Ascending aorta (tissue), 2 donors: ENCODE measurements at regions not wholly inside any gene's neighbourhood (a gene's known extent, or its start where the extent isn't known, plus 50 kb on each side); places are given as distances from the start of the nearest gene placed in this dataset.
"Not testable (repeated sequence)": the region's sequence is repeated elsewhere in the genome, so short reads cannot be mapped to it uniquely, and the experiment has no call there.

ENCODE experiments used
- DNase-seq, 2 donors: peaks; one replicate each; pipeline ENCODE4 v3.0.0-alpha.2; 2019; ENCODE audit warnings: low spot score in 2 of 2
- H3K27ac ChIP-seq, 2 donors: fragments of 200-600 bp; sonication (generic); one replicate each; pipeline ENCODE4 v1.5.1; 2016 to 2017; ENCODE audit warnings: mild to moderate bottlenecking in 1 of 2
- H3K27me3 ChIP-seq: fragments of 200-600 bp; sonication (generic); one replicate; pipeline ENCODE4 v1.5.1; 2017
- H3K36me3 ChIP-seq, 2 donors: fragments of 200-600 bp; sonication (generic); one replicate each; pipeline ENCODE4 v1.5.1; 2016
- H3K4me1 ChIP-seq, 2 donors: fragments of 200-600 bp; sonication (generic); one replicate each; pipeline ENCODE4 v1.5.1; 2016 to 2017; ENCODE audit warnings: mild to moderate bottlenecking in 1 of 2
- H3K4me3 ChIP-seq, 2 donors: fragments of 200-600 bp; sonication (generic); one replicate each; pipeline ENCODE4 v1.5.1; 2016 to 2017; ENCODE audit warnings: mild to moderate bottlenecking in 1 of 2
- H3K9me3 ChIP-seq, 2 donors: fragments of 200-600 bp; sonication (generic); one replicate each; pipeline ENCODE4 v1.5.1; 2016
- CTCF ChIP-seq, 3 experiments: fragments of 200-600 bp in 2 of 3; fragments of 450-650 bp in 1 of 3; sonication (generic) in 2 of 3; IDR thresholded peaks; one replicate each; pipeline ENCODE4 v1.5.1; 2016 to 2019; ENCODE audit warnings: antibody characterized with exemption in 3 of 3, mild to moderate bottlenecking in 1 of 3, moderate library complexity in 1 of 3
- intact Hi-C: fragments of 100-400 bp; cut with DNase I; formaldehyde crosslinking; loops from one replicate; pipeline ENCODE4 v1.15.1; 2023

DNA sequence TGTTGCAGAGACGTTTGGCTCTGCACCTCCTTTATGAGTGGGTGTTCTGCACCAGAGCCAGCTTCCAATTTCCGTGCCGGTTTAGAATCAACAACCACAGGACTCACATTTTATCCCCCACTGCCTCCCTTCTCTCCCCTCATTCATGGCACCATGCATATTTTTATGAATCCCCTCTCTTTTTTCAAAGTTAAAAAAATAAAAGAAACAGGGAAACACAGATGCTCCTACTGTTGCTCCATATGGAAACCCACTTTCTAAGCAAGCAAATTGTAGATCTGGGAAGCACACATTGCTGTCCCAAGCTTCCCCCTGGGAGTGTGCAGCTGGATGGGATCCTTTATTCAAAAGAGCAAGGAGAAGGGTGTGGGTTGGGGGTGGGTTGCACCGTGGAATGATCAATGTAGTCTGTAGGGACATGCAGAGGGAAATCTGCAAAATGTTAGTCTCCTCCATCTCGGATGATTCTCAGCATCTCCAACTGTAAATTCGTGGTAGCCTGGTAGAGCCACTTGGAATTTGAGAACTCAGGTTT is 410.0 kb upstream of the ADAMTSL1 start:
- H3K9me3 ChIP-seq: no peaks in the 10 kb centered on the region
- no peak overlapping the region for H3K4me3 ChIP-seq
- H3K27me3 ChIP-seq: no peaks in the 10 kb centered on the region
- H3K4me1 ChIP-seq: peaks cover 0 to 7% of the 10 kb centered on the region in 2 donors
- DNase-seq: no peak
- H3K36me3 ChIP-seq: no peaks in the 10 kb centered on the region
- H3K27ac ChIP-seq: no peak overlapping the region
- no peak for TF ChIP-seq CTCF (IDR thresholded peaks at IDR 0.05)
- intact Hi-C loops: no loop called here

GRCh38 chr9:18066608-18067007 is 407.3 kb upstream of the ADAMTSL1 start:
- DNase-seq, H3K4me1 ChIP-seq, H3K4me3 ChIP-seq, H3K27me3 ChIP-seq, intact Hi-C loops, H3K36me3 ChIP-seq, H3K27ac ChIP-seq, H3K9me3 ChIP-seq: not testable (repeated sequence)

GRCh38 chr9:18067548-18068120 is 406.3 kb upstream of the ADAMTSL1 start:
- no peak overlapping the region for H3K4me3 ChIP-seq
- H3K4me1 ChIP-seq: peaks cover 0 to 4% of the 10 kb centered on the region in 2 donors
- no peak overlapping the region for H3K27ac ChIP-seq
- H3K9me3 ChIP-seq: no peaks in the 10 kb centered on the region
- no peaks in the 10 kb centered on the region for H3K27me3 ChIP-seq
- DNase-seq: no peak
- intact Hi-C loops: no loop called here
- no peak for TF ChIP-seq CTCF (IDR thresholded peaks at IDR 0.05)
- H3K36me3 ChIP-seq: no peaks in the 10 kb centered on the region

DNA sequence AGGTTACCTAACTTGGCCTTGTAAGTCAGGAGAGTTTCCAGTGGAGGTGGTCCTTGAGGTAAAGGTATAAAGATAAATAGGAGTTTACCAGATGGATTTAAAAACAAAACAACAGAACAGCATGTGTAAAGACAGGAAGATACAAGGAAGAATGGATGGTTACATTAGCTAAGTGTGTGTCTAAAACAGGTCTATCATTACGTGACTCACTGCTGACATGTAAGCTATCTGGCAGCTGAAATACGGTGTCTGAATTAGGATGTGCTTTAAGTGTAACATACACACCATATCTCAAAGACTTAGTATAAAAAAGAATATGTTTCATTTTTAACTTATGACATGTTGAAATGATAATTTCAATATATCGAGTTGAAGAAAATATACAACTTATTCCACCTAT is 405.1 kb upstream of the ADAMTSL1 start:
- no peaks in the 10 kb centered on the region for H3K9me3 ChIP-seq
- TF ChIP-seq CTCF (IDR thresholded peaks at IDR 0.05): no peak
- no peaks in the 10 kb centered on the region for H3K36me3 ChIP-seq
- no peaks in the 10 kb centered on the region for H3K4me1 ChIP-seq
- no peaks in the 10 kb centered on the region for H3K27me3 ChIP-seq
- intact Hi-C loops: no loop called here
- H3K4me3 ChIP-seq: no peak overlapping the region
- no peak overlapping the region for H3K27ac ChIP-seq
- DNase-seq: no peak

DNA sequence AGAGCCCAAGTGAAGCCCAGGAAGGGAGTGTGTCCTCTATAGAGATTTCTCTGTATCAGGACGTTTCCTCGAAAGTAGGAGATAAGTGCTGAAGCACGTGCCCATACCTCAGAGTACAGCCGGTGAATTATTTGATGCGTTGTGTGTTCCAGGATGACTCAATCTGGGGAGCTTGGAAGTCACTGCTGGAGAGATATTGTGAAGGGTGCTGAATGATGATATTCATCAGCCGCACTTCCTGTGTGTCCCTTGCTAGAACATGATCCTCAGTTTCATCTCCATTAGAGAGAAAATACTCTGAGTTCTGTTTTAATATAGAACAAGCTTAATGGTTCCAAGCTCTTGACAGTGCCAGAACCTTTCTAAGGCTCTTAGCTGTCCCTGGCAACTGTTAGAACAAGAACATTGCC is 402.3 kb upstream of the ADAMTSL1 start:
- Histone ChIP-seq H3K9me3 (no peaks in the 10 kb centered on the region), H3K27ac (peak overlapping the region; percentile 19 to 45), H3K36me3 (no peaks in the 10 kb centered on the region), H3K4me3 (no peak overlapping the region), H3K4me1 (peaks cover 0 to 6% of the 10 kb centered on the region in 2 donors), H3K27me3 (no peaks in the 10 kb centered on the region)
- no peak for DNase-seq
- no peak for TF ChIP-seq CTCF (IDR thresholded peaks at IDR 0.05)
- intact Hi-C loops: loop anchor here (10.0 kb wide), 1 partner anchor 167 kb away; no protein-coding TSS in a partner anchor

- H3K4me3 ChIP-seq: no peak overlapping the region
- intact Hi-C loops: loop anchor here (10.0 kb wide), 1 partner anchor 168 kb away; no protein-coding TSS in a partner anchor
- no peaks in the 10 kb centered on the region for H3K9me3 ChIP-seq
- peaks cover 0 to 11% of the 10 kb centered on the region in 2 donors for H3K4me1 ChIP-seq
- no peak for DNase-seq
- H3K27me3 ChIP-seq: no peaks in the 10 kb centered on the region
- H3K27ac ChIP-seq: no peak overlapping the region
- no peak for TF ChIP-seq CTCF (IDR thresholded peaks at IDR 0.05)
- no peaks in the 10 kb centered on the region for H3K36me3 ChIP-seq
Measured at GRCh38 chr9:18073002-18073401, 401.0 kb upstream of the ADAMTSL1 start.
